ENCODE measurements at regions not wholly inside any gene's neighbourhood (a gene's known extent, or its start where the extent isn't known, plus 50 kb on each side); places are given as distances from the start of the nearest gene placed in this dataset.

- TF ChIP-seq ZNF394 (tag by site-specific recombination; IDR thresholded peaks at IDR 0.05; ENCODE audit: borderline replicate concordance) (no peak), ZNF629 (tag by site-specific recombination; IDR thresholded peaks at IDR 0.05) (no peak), ZNF48 (tag by site-specific recombination; IDR thresholded peaks at IDR 0.05) (no peak), ZNF514 (tag by site-specific recombination; IDR thresholded peaks at IDR 0.05) (no peak), ZFP41 (tag by site-specific recombination; IDR thresholded peaks at IDR 0.05; ENCODE audit: borderline replicate concordance) (no peak), ZNF16 (tag by site-specific recombination; IDR thresholded peaks at IDR 0.05; ENCODE audit: low read depth) (no peak), ZNF324 (tag by site-specific recombination; IDR thresholded peaks at IDR 0.05) (no peak), ZNF768 (tag by site-specific recombination; IDR thresholded peaks at IDR 0.05) (no peak), HOXD13 (CRISPR knock-in tag; IDR thresholded peaks at IDR 0.05; ENCODE audit: borderline replicate concordance) (no peak), PRDM10 (tag by site-specific recombination; IDR thresholded peaks at IDR 0.05) (no peak), ZNF184 (tag by site-specific recombination; IDR thresholded peaks at IDR 0.05) (no peak), PRDM4 (tag by site-specific recombination; IDR thresholded peaks at IDR 0.05) (no peak), ZNF214 (tag by site-specific recombination; IDR thresholded peaks at IDR 0.05; ENCODE audit: borderline replicate concordance) (no peak), ZNF146 (tag by site-specific recombination; IDR thresholded peaks at IDR 0.05) (no peak), ZNF335 (tag by site-specific recombination; conservative IDR thresholded peaks at IDR 0.05) (no peak), HIC1 (tag by site-specific recombination; IDR thresholded peaks at IDR 0.05) (no peak), ZNF837 (tag by site-specific recombination; IDR thresholded peaks at IDR 0.05) (no peak), ZNF248 (tag by site-specific recombination; IDR thresholded peaks at IDR 0.05) (no peak)
- H3K4me1 ChIP-seq (ENCODE audit: control insufficient read depth, insufficient read depth, low read length), result no peaks in the 10 kb centered on the region
- H3K27ac ChIP-seq (ENCODE audit: extremely low read depth, low read depth, low read length), result no peak overlapping the region
- no peaks in the 10 kb centered on the region for H3K36me3 ChIP-seq (ENCODE audit: control insufficient read depth in 2 of 2, insufficient read depth in 1 of 2, low read length in 2 of 2)
- ChIA-PET CTCF (no interaction called here), POLR2A (no interaction called here)
- H3K4me3 ChIP-seq (ENCODE audit: low read depth, low read length), result no peak overlapping the region
- no peaks in the 10 kb centered on the region for H3K9me3 ChIP-seq (ENCODE audit: control insufficient read depth, insufficient read depth, low read depth, low read length)
Observed at GRCh38 chr2:198236338-198236737, 431.9 kb downstream of the PLCL1 start.

GRCh38 chr2:198232281-198232680, 427.9 kb downstream of the PLCL1 start:
- no peak overlapping the region for H3K27ac ChIP-seq (ENCODE audit: extremely low read depth, low read depth, low read length)
- POLR2A ChIA-PET, result no interaction called here
- H3K36me3 ChIP-seq (ENCODE audit: control insufficient read depth in 2 of 2, insufficient read depth in 1 of 2, low read length in 2 of 2), result no peaks in the 10 kb centered on the region
- H3K4me3 ChIP-seq (ENCODE audit: low read depth, low read length), result no peak overlapping the region
- H3K9me3 ChIP-seq (ENCODE audit: control insufficient read depth, insufficient read depth, low read depth, low read length), result no peaks in the 10 kb centered on the region
- CTCF ChIA-PET, result interaction anchor here (0.7 kb wide), 1 partner anchor 178 kb away, joined by 3 read pairs; no protein-coding TSS in a partner anchor
- H3K4me1 ChIP-seq (ENCODE audit: control insufficient read depth, insufficient read depth, low read length), result no peaks in the 10 kb centered on the region
- TF ChIP-seq TRIM28 (IDR thresholded peaks at IDR 0.05; ENCODE audit: borderline replicate concordance, low read length) (no peak), ZNF513 (tag by site-specific recombination; IDR thresholded peaks at IDR 0.05) (no peak), ZNF266 (tag by site-specific recombination; IDR thresholded peaks at IDR 0.05; ENCODE audit: low read depth) (no peak), ZNF133 (tag by site-specific recombination; IDR thresholded peaks at IDR 0.05) (no peak), BCL11B (tag by site-specific recombination; IDR thresholded peaks at IDR 0.05; ENCODE audit: low read depth) (no peak), ZBTB6 (tag by site-specific recombination; IDR thresholded peaks at IDR 0.05) (no peak), MYNN (tag by site-specific recombination; IDR thresholded peaks at IDR 0.05; ENCODE audit: borderline replicate concordance) (no peak)
